CD8-positive, alpha-beta memory T cell (primary cell): ENCODE measurements at regions not wholly inside any gene's neighbourhood (a gene's known extent, or its start where the extent isn't known, plus 50 kb on each side); places are given as distances from the start of the nearest gene placed in this dataset.

ENCODE experiments used
- CTCF ChIA-PET: fragments of 350-600 bp; sonication (Branson Sonifier 250); formaldehyde crosslinking; loops from one replicate; lab custom pipeline; 2021; ENCODE audit warnings: antibody characterized with exemption; lab: Charles Lee
- POLR2A ChIA-PET: fragments of 350-600 bp; sonication (Branson Sonifier 250); formaldehyde crosslinking; loops from one replicate; lab custom pipeline; 2021; ENCODE audit warnings: antibody characterized with exemption; lab: Charles Lee
- DNase-seq, 5 donors: peaks; one replicate each; pipeline versions ENCODE4 v3.0.0 to v3.0.0-alpha.2; 2020 to 2022; ENCODE audit warnings: mixed read lengths in 1 of 5
- H3K27ac ChIP-seq: one replicate; pipeline ENCODE4 v1.7.0; 2013; ENCODE audit warnings: low read depth, mild to moderate bottlenecking, low read length, moderate library complexity
- H3K27me3 ChIP-seq: 2 replicates; pipeline ENCODE4 v1.7.0; 2013; ENCODE audit warnings: low read length, mild to moderate bottlenecking; ENCODE audit not compliant: insufficient read depth, poor library complexity, severe bottlenecking
- H3K36me3 ChIP-seq: 2 replicates; pipeline ENCODE4 v1.7.0; 2013; ENCODE audit warnings: mild to moderate bottlenecking, low read length, moderate library complexity; ENCODE audit not compliant: insufficient read depth
- H3K4me1 ChIP-seq: 2 replicates; pipeline ENCODE4 v1.7.0; 2013; ENCODE audit warnings: mild to moderate bottlenecking, low read length, moderate library complexity; ENCODE audit not compliant: insufficient read depth
- H3K4me3 ChIP-seq: 2 replicates; pipeline ENCODE4 v1.7.0; 2013; ENCODE audit warnings: mild to moderate bottlenecking, low read length
- H3K9me3 ChIP-seq: 2 replicates; pipeline ENCODE4 v1.7.0; 2013; ENCODE audit warnings: mild to moderate bottlenecking, low read length
- H3K27ac Mint-ChIP-seq, 8 donors: one replicate each; pipeline ENCODE4 v1.8.0; 2020 to 2021; ENCODE audit warnings: mixed read lengths in 8 of 8, mild to moderate bottlenecking in 6 of 8, inconsistent platforms in 3 of 8, moderate library complexity in 3 of 8
- H3K27me3 Mint-ChIP-seq, 2 donors: one replicate each; pipeline ENCODE4 v1.8.0; 2020 to 2021; ENCODE audit warnings: mixed read lengths in 2 of 2, mild to moderate bottlenecking in 1 of 2, moderate library complexity in 1 of 2
- H3K36me3 Mint-ChIP-seq, 3 donors: one replicate each; pipeline ENCODE4 v1.8.0; 2020 to 2021; ENCODE audit warnings: mixed read lengths in 3 of 3, inconsistent platforms in 1 of 3, mild to moderate bottlenecking in 1 of 3
- H3K4me1 Mint-ChIP-seq, 3 donors: one replicate each; pipeline ENCODE4 v1.8.0; 2020 to 2021; ENCODE audit warnings: mixed read lengths in 3 of 3, inconsistent platforms in 1 of 3, mild to moderate bottlenecking in 1 of 3
- H3K4me3 Mint-ChIP-seq, 7 donors: one replicate each; pipeline ENCODE4 v1.8.0; 2020 to 2021; ENCODE audit warnings: mixed read lengths in 7 of 7, mild to moderate bottlenecking in 6 of 7, moderate library complexity in 4 of 7, inconsistent platforms in 2 of 7
- H3K9me3 Mint-ChIP-seq, 5 donors: one replicate each; pipeline ENCODE4 v1.8.0; 2020 to 2022; ENCODE audit warnings: mixed read lengths in 5 of 5, mild to moderate bottlenecking in 3 of 5, moderate library complexity in 2 of 5, inconsistent platforms in 1 of 5

DNA sequence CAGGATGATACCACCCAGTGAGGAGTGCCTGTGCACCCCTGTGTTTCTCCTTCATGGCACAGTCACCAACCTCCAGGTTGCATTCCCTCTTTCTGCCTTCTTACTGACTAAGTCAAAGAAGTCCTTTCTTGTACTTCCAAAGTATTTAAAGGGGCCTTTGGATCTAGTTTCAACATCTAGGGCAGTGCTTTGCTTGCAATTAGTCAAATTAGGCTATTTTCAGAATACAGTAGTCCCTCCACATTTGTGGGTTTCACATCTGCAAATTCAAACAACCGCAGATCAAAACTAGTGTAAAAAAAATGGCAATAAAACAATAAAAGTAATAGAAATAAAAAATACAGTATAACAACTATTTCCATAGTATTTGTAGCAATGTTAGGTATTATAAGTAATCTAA, 333.9 kb upstream of the SEMA6A start:
- Histone ChIP-seq H3K27ac (no peak overlapping the region), H3K9me3 (no peaks in the 10 kb centered on the region), H3K36me3 (no peaks in the 10 kb centered on the region), H3K4me1 (no peaks in the 10 kb centered on the region), H3K27me3 (no peaks in the 10 kb centered on the region), H3K4me3 (no peak overlapping the region)
- Mint-ChIP-seq H3K4me1 (no peaks in the 10 kb centered on the region), H3K27ac (no peak overlapping the region), H3K4me3 (no peak overlapping the region), H3K27me3 (no peaks in the 10 kb centered on the region), H3K9me3 (peaks cover 0 to 2% (median 0%) of the 10 kb centered on the region in 5 donors), H3K36me3 (no peaks in the 10 kb centered on the region)
- no peak for DNase-seq
- ChIA-PET POLR2A (no interaction called here), CTCF (interaction anchor here (0.6 kb wide), 1 partner anchor 128 kb away, joined by 3 read pairs; no protein-coding TSS in a partner anchor)

DNA sequence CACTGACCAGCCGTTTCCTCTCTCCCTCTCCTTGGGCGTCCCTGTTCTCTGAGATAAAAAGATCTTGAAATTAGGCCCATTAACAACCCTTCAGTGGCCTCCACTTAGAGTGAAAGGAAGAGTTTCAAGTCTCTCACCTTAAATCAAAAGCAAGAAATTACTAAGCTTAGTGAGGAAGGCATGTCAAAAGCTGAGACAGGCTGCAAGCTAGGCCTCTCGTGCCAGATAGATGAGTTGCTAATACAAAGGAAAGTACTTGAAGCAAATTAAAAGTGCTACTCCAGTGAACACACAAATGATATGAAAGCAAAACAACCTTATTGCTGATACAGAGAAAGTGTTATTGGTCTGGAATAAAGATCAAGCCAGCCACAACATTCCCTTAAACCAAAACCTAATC, 331.3 kb upstream of the SEMA6A start:
- H3K4me3 ChIP-seq, result no peak overlapping the region
- no peak overlapping the region for H3K4me3 Mint-ChIP-seq
- H3K9me3 ChIP-seq, result no peaks in the 10 kb centered on the region
- ChIA-PET POLR2A (no interaction called here), CTCF (no interaction called here)
- no peaks in the 10 kb centered on the region for H3K27me3 ChIP-seq
- no peaks in the 10 kb centered on the region for H3K36me3 Mint-ChIP-seq
- H3K4me1 ChIP-seq, result no peaks in the 10 kb centered on the region
- H3K36me3 ChIP-seq, result no peaks in the 10 kb centered on the region
- no peak overlapping the region for H3K27ac Mint-ChIP-seq
- no peaks in the 10 kb centered on the region for H3K4me1 Mint-ChIP-seq
- DNase-seq, result no peak
- H3K9me3 Mint-ChIP-seq, result peaks cover 0 to 5% (median 0%) of the 10 kb centered on the region in 5 donors
- no peaks in the 10 kb centered on the region for H3K27me3 Mint-ChIP-seq
- H3K27ac ChIP-seq, result no peak overlapping the region

DNA sequence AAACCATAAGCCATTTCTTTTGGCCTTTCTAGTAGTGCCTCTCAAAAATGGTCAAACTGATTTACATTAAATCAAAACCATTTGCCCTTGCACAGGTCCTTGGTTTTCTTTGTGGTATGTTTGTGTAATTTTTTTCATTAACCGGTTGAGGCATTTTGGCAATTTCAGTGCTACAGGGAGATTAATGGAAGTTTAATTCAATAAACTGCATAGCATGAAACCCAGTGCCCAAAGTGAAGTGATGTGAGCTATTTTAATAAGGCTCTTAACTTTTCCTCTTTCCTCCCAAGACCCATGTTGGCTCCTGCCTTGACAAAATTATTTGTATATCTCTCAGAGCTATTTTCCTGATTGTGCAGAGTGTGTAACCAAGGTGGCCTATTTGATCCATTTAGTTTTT, 326.2 kb upstream of the SEMA6A start:
- H3K9me3 Mint-ChIP-seq, result peaks cover 0 to 5% (median 0%) of the 10 kb centered on the region in 5 donors
- H3K27ac Mint-ChIP-seq, result no peak overlapping the region
- Histone ChIP-seq H3K36me3 (no peaks in the 10 kb centered on the region), H3K27ac (no peak overlapping the region), H3K4me1 (no peaks in the 10 kb centered on the region), H3K9me3 (no peaks in the 10 kb centered on the region), H3K27me3 (no peaks in the 10 kb centered on the region), H3K4me3 (no peak overlapping the region)
- no peak overlapping the region for H3K4me3 Mint-ChIP-seq
- CTCF ChIA-PET, result no interaction called here
- DNase-seq, result no peak
- H3K27me3 Mint-ChIP-seq, result no peaks in the 10 kb centered on the region
- no peaks in the 10 kb centered on the region for H3K4me1 Mint-ChIP-seq
- no peaks in the 10 kb centered on the region for H3K36me3 Mint-ChIP-seq
- POLR2A ChIA-PET, result no interaction called here

DNA sequence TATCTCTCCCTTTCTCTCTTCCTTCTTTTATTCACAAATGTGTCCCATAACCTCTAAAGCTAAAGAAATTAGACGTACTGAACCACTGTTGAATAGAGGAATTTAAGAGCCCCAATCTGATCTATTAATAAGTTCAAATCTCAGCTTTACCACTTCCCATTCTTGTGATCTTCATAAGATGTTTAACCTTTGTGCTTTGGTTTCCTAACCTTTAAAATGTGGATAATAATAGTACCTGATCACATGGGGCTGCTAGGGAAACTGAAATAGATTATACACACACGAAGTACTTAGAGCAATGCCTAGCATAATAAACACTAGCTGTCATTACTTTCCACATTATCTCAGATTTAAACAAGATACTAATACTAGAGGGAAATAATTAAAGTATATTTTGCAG, 324.3 kb upstream of the SEMA6A start:
- Histone ChIP-seq H3K27me3 (no peaks in the 10 kb centered on the region), H3K9me3 (no peaks in the 10 kb centered on the region), H3K4me1 (no peaks in the 10 kb centered on the region), H3K27ac (no peak overlapping the region), H3K4me3 (no peak overlapping the region), H3K36me3 (no peaks in the 10 kb centered on the region)
- no peaks in the 10 kb centered on the region for H3K36me3 Mint-ChIP-seq
- H3K27ac Mint-ChIP-seq, result no peak overlapping the region
- DNase-seq, result no peak
- CTCF ChIA-PET, result no interaction called here
- H3K4me1 Mint-ChIP-seq, result no peaks in the 10 kb centered on the region
- no peak overlapping the region for H3K4me3 Mint-ChIP-seq
- POLR2A ChIA-PET, result no interaction called here
- H3K9me3 Mint-ChIP-seq, result peaks cover 0 to 5% (median 0%) of the 10 kb centered on the region in 5 donors
- H3K27me3 Mint-ChIP-seq, result no peaks in the 10 kb centered on the region

DNA sequence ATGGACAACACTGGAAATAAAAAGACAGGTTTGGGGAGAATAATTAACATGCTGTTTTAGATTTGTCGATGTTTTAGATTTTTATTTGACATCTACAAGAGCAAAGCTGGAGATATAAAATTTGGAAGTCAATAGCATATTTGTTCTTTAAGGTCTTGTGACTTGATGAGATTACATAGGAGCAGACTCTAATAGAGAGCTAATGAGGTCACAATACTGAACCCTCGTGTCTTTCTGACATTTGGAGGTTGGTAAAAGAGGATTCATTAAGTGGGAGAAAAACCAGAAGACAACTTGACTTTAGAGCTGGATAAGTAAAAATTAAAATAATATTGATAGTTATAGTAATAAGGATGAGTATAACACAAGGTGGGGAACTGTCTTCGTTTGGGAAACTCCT, 322.7 kb upstream of the SEMA6A start:
- H3K4me1 Mint-ChIP-seq, result no peaks in the 10 kb centered on the region
- Histone ChIP-seq H3K9me3 (no peaks in the 10 kb centered on the region), H3K27ac (no peak overlapping the region), H3K27me3 (no peaks in the 10 kb centered on the region), H3K36me3 (no peaks in the 10 kb centered on the region), H3K4me3 (no peak overlapping the region), H3K4me1 (no peaks in the 10 kb centered on the region)
- H3K4me3 Mint-ChIP-seq, result no peak overlapping the region
- no peaks in the 10 kb centered on the region for H3K27me3 Mint-ChIP-seq
- peaks cover 0 to 5% (median 0%) of the 10 kb centered on the region in 5 donors for H3K9me3 Mint-ChIP-seq
- POLR2A ChIA-PET, result no interaction called here
- H3K27ac Mint-ChIP-seq, result no peak overlapping the region
- no peak for DNase-seq
- H3K36me3 Mint-ChIP-seq, result no peaks in the 10 kb centered on the region
- CTCF ChIA-PET, result no interaction called here

DNA sequence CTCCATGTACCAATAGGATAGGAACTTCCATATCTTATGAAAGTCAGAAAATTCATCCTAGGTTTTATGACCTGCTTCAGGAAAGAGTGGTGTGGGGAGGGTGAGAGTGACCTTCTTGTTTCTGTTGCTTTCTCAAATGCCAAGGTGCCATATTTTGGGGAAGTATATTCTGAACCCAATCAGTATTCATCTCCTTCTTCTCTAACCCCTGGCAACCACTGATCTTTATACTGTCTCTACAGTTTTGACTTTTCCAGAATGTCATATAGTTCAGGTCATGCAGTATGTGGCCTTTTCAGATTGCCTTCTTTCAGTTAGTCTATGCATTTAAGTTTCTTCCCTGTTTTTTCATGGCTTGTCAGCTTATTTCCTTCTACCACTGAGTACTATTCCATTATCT, 321.4 kb upstream of the SEMA6A start:
- no peak overlapping the region for H3K4me3 ChIP-seq
- peaks cover 0 to 5% (median 0%) of the 10 kb centered on the region in 5 donors for H3K9me3 Mint-ChIP-seq
- no peak overlapping the region for H3K27ac Mint-ChIP-seq
- POLR2A ChIA-PET, result no interaction called here
- no peaks in the 10 kb centered on the region for H3K36me3 Mint-ChIP-seq
- no peak for DNase-seq
- H3K4me1 Mint-ChIP-seq, result no peaks in the 10 kb centered on the region
- H3K4me1 ChIP-seq, result no peaks in the 10 kb centered on the region
- no peaks in the 10 kb centered on the region for H3K9me3 ChIP-seq
- no peaks in the 10 kb centered on the region for H3K36me3 ChIP-seq
- no peak overlapping the region for H3K27ac ChIP-seq
- H3K27me3 Mint-ChIP-seq, result no peaks in the 10 kb centered on the region
- H3K4me3 Mint-ChIP-seq, result no peak overlapping the region
- H3K27me3 ChIP-seq, result no peaks in the 10 kb centered on the region
- CTCF ChIA-PET, result no interaction called here

DNA sequence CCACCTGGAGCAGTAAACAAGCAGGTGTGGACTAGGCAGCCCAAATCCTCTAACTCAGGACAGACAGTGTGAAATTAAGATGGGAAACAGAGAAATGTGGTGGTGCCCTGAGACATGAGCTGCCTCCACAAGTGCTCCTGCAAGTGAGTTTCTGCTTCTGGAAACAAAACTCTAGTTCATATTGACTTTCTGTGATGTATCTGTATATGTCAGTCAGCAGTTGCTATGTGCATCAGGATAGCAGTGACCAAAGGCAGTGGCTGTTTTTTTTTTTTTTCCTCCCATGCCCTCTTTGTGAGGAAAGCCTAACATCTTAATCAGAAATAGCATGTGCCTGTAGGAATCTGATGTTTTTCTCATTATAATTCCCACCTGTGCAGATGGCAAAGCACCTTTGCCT, 318.4 kb upstream of the SEMA6A start:
- peaks cover 0 to 5% (median 0%) of the 10 kb centered on the region in 5 donors for H3K9me3 Mint-ChIP-seq
- Histone ChIP-seq H3K9me3 (no peaks in the 10 kb centered on the region), H3K27ac (no peak overlapping the region), H3K4me1 (no peaks in the 10 kb centered on the region), H3K27me3 (no peaks in the 10 kb centered on the region), H3K4me3 (no peak overlapping the region), H3K36me3 (no peaks in the 10 kb centered on the region)
- DNase-seq, result no peak
- no peaks in the 10 kb centered on the region for H3K27me3 Mint-ChIP-seq
- no peak overlapping the region for H3K4me3 Mint-ChIP-seq
- ChIA-PET POLR2A (no interaction called here), CTCF (no interaction called here)
- no peaks in the 10 kb centered on the region for H3K36me3 Mint-ChIP-seq
- no peaks in the 10 kb centered on the region for H3K4me1 Mint-ChIP-seq
- no peak overlapping the region for H3K27ac Mint-ChIP-seq

DNA sequence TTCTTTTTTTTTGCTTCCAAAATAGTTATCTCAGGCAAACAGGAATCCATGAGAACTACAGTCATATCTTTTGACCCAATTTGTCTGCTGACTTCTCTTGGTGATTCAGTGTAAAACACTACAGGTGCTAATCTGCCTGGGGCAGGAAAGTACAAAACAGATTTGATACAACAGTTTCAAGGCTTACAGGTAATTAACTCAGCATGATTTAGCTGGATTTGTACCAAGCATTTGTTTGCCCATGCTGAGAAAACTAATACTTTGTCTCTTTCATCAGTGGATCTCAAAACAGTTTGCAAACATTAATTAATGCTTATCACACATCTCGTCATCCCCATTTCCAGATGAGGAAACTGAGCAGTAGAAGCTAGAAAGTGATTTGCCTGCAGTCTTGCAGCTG, 312.5 kb upstream of the SEMA6A start:
- H3K9me3 ChIP-seq, result no peaks in the 10 kb centered on the region
- H3K4me1 ChIP-seq, result no peaks in the 10 kb centered on the region
- H3K27ac Mint-ChIP-seq, result no peak overlapping the region
- no peak overlapping the region for H3K4me3 ChIP-seq
- H3K27me3 Mint-ChIP-seq, result no peaks in the 10 kb centered on the region
- H3K36me3 Mint-ChIP-seq, result no peaks in the 10 kb centered on the region
- peaks cover 0 to 2% (median 2%) of the 10 kb centered on the region in 5 donors for H3K9me3 Mint-ChIP-seq
- H3K36me3 ChIP-seq, result no peaks in the 10 kb centered on the region
- no peak for DNase-seq
- H3K4me3 Mint-ChIP-seq, result no peak overlapping the region
- POLR2A ChIA-PET, result no interaction called here
- no peaks in the 10 kb centered on the region for H3K4me1 Mint-ChIP-seq
- H3K27me3 ChIP-seq, result no peaks in the 10 kb centered on the region
- no peak overlapping the region for H3K27ac ChIP-seq
- CTCF ChIA-PET, result no interaction called here

DNA sequence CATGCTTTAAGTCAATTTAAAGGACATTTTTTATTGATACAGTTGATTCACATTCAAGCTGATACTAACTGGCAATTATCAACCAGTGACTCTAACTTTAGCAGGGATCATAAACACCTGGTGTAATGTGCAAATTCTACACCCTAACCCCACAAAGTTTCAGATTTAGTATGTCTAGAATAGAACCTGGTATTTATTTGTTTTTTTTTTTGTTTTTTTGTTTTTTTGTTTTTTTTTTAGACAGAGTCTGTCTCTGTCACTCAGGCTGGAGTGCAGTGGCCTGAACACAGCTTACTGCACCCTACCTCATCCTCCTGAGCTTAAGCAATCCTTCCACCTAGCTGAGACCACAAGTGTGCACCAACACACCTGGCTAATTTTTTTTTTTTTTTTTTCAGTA, 311.2 kb upstream of the SEMA6A start:
- Histone ChIP-seq H3K4me3 (no peak overlapping the region), H3K36me3 (no peaks in the 10 kb centered on the region), H3K27ac (no peak overlapping the region), H3K4me1 (no peaks in the 10 kb centered on the region), H3K27me3 (no peaks in the 10 kb centered on the region), H3K9me3 (no peaks in the 10 kb centered on the region)
- H3K36me3 Mint-ChIP-seq, result no peaks in the 10 kb centered on the region
- H3K4me1 Mint-ChIP-seq, result no peaks in the 10 kb centered on the region
- peaks cover 0 to 2% (median 0%) of the 10 kb centered on the region in 5 donors for H3K9me3 Mint-ChIP-seq
- no peak overlapping the region for H3K27ac Mint-ChIP-seq
- no peak for DNase-seq
- CTCF ChIA-PET, result no interaction called here
- H3K4me3 Mint-ChIP-seq, result no peak overlapping the region
- no peaks in the 10 kb centered on the region for H3K27me3 Mint-ChIP-seq
- POLR2A ChIA-PET, result no interaction called here
